ENCODE measurements at regions not wholly inside any gene's neighbourhood (a gene's known extent, or its start where the extent isn't known, plus 50 kb on each side); places are given as distances from the start of the nearest gene placed in this dataset.

DNA sequence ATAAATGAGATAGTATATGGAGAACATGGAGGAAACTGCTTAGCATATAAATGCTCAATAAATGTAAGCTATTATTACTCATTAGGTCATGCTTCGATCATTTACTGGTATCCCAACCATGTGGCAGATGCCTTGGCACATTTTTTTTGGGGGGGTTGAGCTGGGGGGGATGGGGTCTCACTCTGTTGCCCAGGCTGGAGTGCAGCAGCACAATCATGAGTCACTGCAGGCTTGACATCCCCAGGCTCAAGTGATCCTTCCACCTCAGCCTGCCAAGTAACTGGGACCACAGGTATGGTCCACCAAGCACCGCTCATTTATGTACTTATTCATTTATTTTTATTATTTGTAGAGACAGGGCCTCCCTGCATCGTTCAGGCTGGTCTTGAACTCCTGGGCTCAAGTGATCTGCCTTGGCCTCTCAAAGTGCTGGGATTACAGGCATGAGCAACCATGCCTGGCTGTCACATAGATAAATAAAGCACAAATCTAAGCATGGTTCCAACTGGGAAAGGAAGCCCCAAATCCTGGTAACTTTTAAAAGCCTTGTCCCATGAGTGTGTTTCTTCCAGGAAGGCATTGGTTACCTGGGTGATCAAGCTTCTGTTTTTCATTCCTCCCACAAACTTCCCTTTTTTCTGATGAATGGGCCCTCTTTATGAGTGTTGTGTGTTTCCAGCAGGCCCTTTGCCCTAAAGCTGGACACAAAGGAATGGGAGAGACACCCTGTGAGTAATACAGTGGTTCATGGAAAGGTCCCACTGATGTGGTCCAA, 147.4 kb upstream of the UMPS start:
- 77% methylated on average over 2 of the region's 3 CpGs for WGBS
- Histone ChIP-seq H3K4me1 (ENCODE audit: insufficient read depth, low read length) (peaks cover 23% of the 10 kb centered on the region), H3K27ac (ENCODE audit: low read depth, low read length) (no peak overlapping the region)

DNA sequence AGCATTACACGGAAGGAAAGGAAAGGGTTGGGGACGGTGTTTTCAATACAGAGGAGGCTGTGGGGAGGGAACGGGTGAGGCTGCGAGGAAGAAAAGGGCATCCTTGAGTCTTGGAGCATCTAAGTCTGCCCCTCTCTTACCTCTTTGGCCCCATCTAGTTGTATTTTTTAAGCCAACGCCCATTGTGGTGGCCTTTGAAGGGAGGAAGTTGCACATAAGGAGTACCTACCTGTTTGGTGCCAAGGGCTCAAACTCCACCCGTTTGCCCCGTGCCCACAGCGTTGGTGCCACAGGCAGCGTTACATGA, 146.1 kb upstream of the UMPS start:
- Histone ChIP-seq H3K9ac (ENCODE audit: low read depth, low read length) (no peak overlapping the region), H3K36me3 (ENCODE audit: insufficient read depth, low read length) (no peaks in the 10 kb centered on the region), H3K4me1 (ENCODE audit: insufficient read depth, low read length) (peaks cover 23% of the 10 kb centered on the region), H3K4me3 (ENCODE audit: low read length) (peak overlapping the region; percentile 71), H3K9me3 (ENCODE audit: insufficient read depth, low read depth, low read length) (no peaks in the 10 kb centered on the region), H3K27ac (ENCODE audit: low read depth, low read length) (no peak overlapping the region), H3K27me3 (ENCODE audit: insufficient read depth, low read length) (peaks cover 54% of the 10 kb centered on the region)
- WGBS = 11% methylated on average over 9 of the region's 9 CpGs

More for the DNA sequence above, 147.4 kb upstream of the UMPS start:
- H3K9me3 ChIP-seq (ENCODE audit: insufficient read depth, low read depth, low read length) = no peaks in the 10 kb centered on the region
- no peak overlapping the region for H3K9ac ChIP-seq (ENCODE audit: low read depth, low read length)
- H3K27me3 ChIP-seq (ENCODE audit: insufficient read depth, low read length) = peaks cover 50% of the 10 kb centered on the region
- no peak overlapping the region for H3K4me3 ChIP-seq (ENCODE audit: low read length)
- no peaks in the 10 kb centered on the region for H3K36me3 ChIP-seq (ENCODE audit: insufficient read depth, low read length)

DNA sequence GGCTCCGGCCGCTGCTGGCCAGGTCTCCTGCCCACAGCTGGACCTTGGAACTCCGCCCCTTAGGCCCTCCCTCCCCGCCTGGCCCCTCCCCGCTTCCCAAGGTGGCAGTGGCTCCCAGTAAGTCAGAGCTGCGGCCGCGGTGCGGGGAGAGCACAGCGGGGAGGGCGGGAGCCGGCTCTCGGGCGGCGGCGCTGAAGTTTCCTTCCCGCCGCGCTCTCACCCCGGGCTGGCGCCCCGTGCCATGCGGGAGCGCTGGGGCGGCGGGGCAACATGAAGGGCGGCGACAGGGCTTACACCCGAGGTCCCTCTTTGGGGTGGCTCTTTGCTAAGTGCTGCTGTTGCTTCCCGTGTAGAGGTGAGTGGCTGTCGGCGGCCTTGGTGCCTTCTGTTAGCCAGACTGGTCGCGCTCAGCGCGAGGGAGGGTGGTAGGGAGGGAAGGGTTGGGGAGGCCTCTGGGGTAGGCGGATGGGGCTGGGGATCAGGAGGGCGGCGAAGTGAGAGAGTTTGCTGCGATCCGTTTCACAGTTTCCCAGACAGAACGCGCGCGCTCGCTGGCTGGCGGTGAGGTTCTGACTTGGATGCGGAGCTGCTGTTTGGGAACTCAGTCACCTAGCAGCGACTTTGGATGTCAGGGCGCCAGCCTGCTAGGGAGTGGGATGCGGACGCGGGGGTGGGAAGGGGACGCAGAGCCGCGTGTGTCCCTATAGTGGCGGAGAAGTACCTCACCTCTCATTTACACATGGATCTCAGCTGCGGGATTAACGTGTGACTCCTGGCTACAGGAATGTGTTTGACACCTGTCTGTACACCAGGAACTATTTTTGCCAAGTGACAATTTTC, 145.5 kb upstream of the UMPS start:
- Histone ChIP-seq H3K4me3 (ENCODE audit: low read length) (peak overlapping the region; percentile 71), H3K36me3 (ENCODE audit: insufficient read depth, low read length) (no peaks in the 10 kb centered on the region), H3K9ac (ENCODE audit: low read depth, low read length) (peak overlapping the region; percentile 24; the same call in 1 of the 2 replicates), H3K9me3 (ENCODE audit: insufficient read depth, low read depth, low read length) (no peaks in the 10 kb centered on the region), H3K27ac (ENCODE audit: low read depth, low read length) (no peak overlapping the region), H3K27me3 (ENCODE audit: insufficient read depth, low read length) (peaks cover 54% of the 10 kb centered on the region), H3K4me1 (ENCODE audit: insufficient read depth, low read length) (peaks cover 23% of the 10 kb centered on the region)
- WGBS = under 1% methylated on average over 59 of the region's 59 CpGs

DNA sequence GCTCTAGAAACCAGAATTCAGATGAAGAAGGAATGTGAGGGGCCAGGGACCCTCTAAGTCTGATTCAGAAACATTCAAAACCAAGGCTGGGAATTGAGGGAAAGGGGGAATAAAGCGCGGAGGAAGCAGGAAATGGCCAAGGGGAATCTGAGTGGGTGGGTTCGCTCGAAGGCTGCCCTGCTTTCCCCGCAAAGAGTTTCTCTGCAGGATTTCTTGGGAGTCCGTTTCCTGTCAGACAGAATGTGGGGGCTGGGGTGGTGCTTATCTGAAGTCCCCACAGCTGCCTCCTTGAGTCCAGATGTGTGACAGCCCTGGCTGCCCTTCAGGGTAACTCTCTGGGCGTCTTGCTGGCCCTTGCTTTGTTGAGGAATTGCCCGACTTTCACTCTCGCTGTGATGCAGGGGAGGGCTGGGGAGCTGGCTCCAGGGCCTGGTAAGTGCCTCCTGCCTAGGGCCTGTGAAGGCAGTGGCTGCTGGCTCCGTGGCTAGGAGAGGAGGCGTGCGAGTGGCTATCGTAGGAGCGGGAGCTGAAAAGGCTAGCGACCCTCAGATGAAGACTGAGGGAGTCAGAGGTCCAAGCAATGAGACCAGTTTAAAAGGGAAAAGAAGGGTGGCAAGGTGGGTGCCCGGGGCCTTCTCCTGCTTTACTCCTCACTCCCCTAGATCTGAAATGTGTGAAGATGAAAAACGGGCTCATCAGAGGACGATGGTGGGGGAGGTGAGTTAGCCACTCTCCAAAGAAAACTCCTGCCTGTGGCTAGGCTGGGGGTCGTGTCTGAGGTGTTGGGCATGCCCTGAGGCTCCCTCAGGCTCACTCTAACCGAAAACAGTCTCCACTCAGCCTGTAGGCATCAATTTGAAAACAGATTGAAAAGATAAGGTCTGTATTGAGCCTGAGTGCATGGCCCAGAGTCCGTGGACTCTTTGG, 143.9 kb upstream of the UMPS start:
- Histone ChIP-seq H3K9ac (ENCODE audit: low read depth, low read length) (no peak overlapping the region), H3K4me1 (ENCODE audit: insufficient read depth, low read length) (peaks cover 23% of the 10 kb centered on the region), H3K4me3 (ENCODE audit: low read length) (peak overlapping the region; percentile 71), H3K36me3 (ENCODE audit: insufficient read depth, low read length) (no peaks in the 10 kb centered on the region), H3K9me3 (ENCODE audit: insufficient read depth, low read depth, low read length) (no peaks in the 10 kb centered on the region), H3K27me3 (ENCODE audit: insufficient read depth, low read length) (peaks cover 54% of the 10 kb centered on the region), H3K27ac (ENCODE audit: low read depth, low read length) (no peak overlapping the region)
- WGBS = 8% methylated on average over 18 of the region's 21 CpGs

DNA sequence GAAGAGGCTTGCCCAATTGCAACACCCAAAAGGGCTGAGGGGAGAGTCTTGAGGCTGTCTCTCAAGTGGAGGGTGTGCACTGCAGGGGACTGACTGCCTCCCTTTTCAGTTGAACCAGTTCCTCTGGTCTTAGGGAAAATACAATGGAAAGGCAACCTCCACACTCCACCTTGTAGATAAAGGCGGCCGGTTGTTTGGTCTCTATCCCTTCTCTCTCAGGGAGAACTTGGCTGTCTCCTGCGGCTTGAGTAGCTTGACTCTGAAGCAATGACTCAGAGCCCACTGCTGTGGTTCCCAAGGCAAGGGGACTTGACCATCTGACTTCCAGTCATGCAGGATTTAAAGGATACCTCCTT, 143.2 kb upstream of the UMPS start:
- Histone ChIP-seq H3K4me3 (ENCODE audit: low read length) (peak overlapping the region; percentile 71), H3K9ac (ENCODE audit: low read depth, low read length) (no peak overlapping the region), H3K27me3 (ENCODE audit: insufficient read depth, low read length) (peaks cover 54% of the 10 kb centered on the region)

DNA sequence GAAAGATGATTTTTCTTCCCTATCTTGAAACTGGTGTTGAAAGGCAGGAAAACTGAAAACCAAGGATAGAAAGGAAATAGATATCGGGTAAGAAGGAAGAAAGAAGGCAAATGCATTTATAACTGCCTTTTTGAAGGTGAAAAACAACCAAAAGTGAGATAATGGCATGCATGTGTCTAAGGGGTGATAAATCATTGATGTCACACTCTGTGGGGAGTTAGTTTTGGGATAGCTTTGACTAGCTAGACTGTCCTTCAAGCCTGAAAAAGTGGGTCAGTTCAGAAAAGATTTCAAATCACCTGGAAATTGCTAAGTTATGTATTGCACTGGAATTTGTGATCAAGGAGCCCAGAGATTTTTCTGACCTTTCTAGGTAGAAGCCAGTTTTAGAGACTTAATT, 142.2 kb upstream of the UMPS start:
- Histone ChIP-seq H3K4me1 (ENCODE audit: insufficient read depth, low read length) (peaks cover 31% of the 10 kb centered on the region), H3K9ac (ENCODE audit: low read depth, low read length) (no peak overlapping the region), H3K9me3 (ENCODE audit: insufficient read depth, low read depth, low read length) (no peaks in the 10 kb centered on the region), H3K36me3 (ENCODE audit: insufficient read depth, low read length) (no peaks in the 10 kb centered on the region), H3K4me3 (ENCODE audit: low read length) (no peak overlapping the region), H3K27me3 (ENCODE audit: insufficient read depth, low read length) (peaks cover 52% of the 10 kb centered on the region), H3K27ac (ENCODE audit: low read depth, low read length) (no peak overlapping the region)
- WGBS = 85% methylated on average over 1 of the region's 1 CpG

More for the DNA sequence above, 143.2 kb upstream of the UMPS start:
- Histone ChIP-seq H3K36me3 (ENCODE audit: insufficient read depth, low read length) (no peaks in the 10 kb centered on the region), H3K9me3 (ENCODE audit: insufficient read depth, low read depth, low read length) (no peaks in the 10 kb centered on the region), H3K27ac (ENCODE audit: low read depth, low read length) (no peak overlapping the region), H3K4me1 (ENCODE audit: insufficient read depth, low read length) (peaks cover 23% of the 10 kb centered on the region)
- WGBS = 14% methylated on average over 3 of the region's 3 CpGs

DNA sequence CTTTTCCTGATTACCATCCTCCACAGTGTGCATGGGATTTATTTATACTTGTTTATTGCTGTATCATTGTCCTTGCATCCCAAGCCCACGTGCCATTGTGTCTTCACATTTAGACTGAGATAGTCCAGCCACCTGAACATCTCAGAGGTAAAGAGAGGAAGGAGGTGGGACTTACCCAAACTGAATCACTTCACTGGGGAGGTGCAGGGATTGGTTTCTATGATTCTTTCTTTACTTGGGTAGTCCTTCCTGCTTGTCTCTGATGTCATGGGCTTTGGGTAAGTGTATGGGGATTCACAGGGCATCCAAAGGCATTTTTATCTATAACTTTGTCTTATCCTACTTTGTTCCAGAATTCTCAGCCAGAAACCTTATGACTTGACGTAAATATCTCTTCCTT, 141.5 kb upstream of the UMPS start:
- Histone ChIP-seq H3K36me3 (ENCODE audit: insufficient read depth, low read length) (no peaks in the 10 kb centered on the region), H3K27me3 (ENCODE audit: insufficient read depth, low read length) (peaks cover 45% of the 10 kb centered on the region), H3K4me1 (ENCODE audit: insufficient read depth, low read length) (peaks cover 38% of the 10 kb centered on the region), H3K4me3 (ENCODE audit: low read length) (no peak overlapping the region), H3K9ac (ENCODE audit: low read depth, low read length) (no peak overlapping the region), H3K9me3 (ENCODE audit: insufficient read depth, low read depth, low read length) (no peaks in the 10 kb centered on the region), H3K27ac (ENCODE audit: low read depth, low read length) (no peak overlapping the region)
- WGBS = 97% methylated on average over 2 of the region's 2 CpGs

DNA sequence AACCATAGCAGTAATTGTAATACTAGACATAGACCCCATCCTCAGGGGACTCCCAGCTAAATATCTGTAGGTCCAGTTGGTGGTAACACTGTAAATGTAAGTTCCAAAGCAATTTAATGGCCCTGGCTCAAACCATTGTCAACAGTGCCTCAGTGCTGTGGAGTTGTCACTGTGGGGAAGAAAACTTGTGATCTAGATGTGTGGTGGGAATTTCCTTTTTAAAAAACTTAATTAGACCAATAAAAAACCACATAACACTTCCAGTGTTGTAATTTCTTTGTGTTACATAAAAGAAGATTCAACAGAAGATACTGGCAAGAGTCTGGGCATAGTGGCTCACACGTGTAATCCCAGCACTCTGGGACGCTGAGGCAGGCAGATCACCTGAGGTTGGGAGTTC, 138.6 kb upstream of the UMPS start:
- no peaks in the 10 kb centered on the region for H3K36me3 ChIP-seq (ENCODE audit: insufficient read depth, low read length)
- no peaks in the 10 kb centered on the region for H3K9me3 ChIP-seq (ENCODE audit: insufficient read depth, low read depth, low read length)
- peaks cover 22% of the 10 kb centered on the region for H3K4me1 ChIP-seq (ENCODE audit: insufficient read depth, low read length)
- 91% methylated on average over 2 of the region's 2 CpGs for WGBS
- H3K27me3 ChIP-seq (ENCODE audit: insufficient read depth, low read length) = peaks cover 16% of the 10 kb centered on the region
- no peak overlapping the region for H3K4me3 ChIP-seq (ENCODE audit: low read length)
- no peak overlapping the region for H3K27ac ChIP-seq (ENCODE audit: low read depth, low read length)
- H3K9ac ChIP-seq (ENCODE audit: low read depth, low read length) = no peak overlapping the region

DNA sequence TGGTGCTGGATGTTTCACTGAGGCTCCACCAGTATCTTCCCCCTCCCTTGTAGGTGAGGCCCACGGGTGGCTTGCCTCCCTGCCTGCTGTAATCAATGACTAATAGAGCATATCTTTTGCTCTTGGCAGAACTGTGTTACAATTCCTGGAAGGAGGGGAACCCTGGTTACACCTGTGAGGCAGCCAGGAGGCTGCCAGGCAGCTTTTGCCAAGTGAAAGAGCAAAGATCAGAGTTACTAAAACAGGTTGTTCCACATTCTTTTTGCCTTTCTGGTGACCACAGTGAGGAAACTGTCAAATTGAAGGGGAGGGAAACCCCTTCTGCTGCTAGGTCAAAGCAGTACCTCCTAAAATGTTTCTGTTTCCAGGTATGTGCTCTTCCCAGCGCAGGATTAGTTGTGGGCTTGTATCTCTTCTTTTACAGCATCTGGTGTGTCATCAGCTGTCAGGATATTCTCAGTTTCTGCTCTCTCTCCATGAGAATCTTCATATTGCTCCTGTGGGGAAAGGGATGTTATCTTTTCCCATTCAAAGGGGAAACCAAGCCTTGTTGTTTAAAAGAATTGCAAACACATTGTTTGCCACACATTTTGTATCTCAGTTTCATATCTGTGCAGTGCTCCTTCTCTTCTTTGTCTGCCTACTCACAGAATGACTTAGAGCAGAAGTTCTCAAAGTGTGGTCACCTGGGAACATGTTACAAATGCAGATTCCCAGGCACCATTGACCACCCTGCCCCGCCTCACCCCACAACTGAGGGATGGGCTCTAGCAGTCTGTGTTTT, 137.4 kb upstream of the UMPS start:
- Histone ChIP-seq H3K27ac (ENCODE audit: low read depth, low read length) (no peak overlapping the region), H3K4me1 (ENCODE audit: insufficient read depth, low read length) (peaks cover 14% of the 10 kb centered on the region), H3K4me3 (ENCODE audit: low read length) (no peak overlapping the region), H3K9me3 (ENCODE audit: insufficient read depth, low read depth, low read length) (no peaks in the 10 kb centered on the region), H3K9ac (ENCODE audit: low read depth, low read length) (no peak overlapping the region), H3K36me3 (ENCODE audit: insufficient read depth, low read length) (no peaks in the 10 kb centered on the region), H3K27me3 (ENCODE audit: insufficient read depth, low read length) (peaks cover 4% of the 10 kb centered on the region; the same call in 1 of the 2 replicates)
- 69% methylated on average over 3 of the region's 3 CpGs for WGBS

DNA sequence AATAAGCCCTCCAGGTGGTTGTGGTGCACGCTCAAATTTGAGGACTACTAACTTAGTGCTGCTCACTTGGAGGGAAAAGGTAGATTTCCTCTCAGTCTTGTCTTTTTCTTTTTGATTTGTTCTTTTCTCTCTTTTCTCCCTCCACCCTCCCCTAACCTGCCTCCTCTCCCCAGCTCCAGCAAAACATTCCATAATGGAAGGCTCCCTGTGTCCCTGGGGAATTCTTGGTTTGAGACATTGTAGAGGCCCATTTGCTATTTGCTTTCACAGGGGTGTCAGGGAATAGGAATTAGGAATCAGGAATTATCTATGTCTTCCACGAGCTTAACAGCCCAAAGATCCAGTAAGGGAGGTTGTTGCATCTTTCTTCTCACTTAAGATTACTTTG, 136.8 kb upstream of the UMPS start:
- H3K27me3 ChIP-seq (ENCODE audit: insufficient read depth, low read length) = no peaks in the 10 kb centered on the region
- no peak overlapping the region for H3K4me3 ChIP-seq (ENCODE audit: low read length)
- peaks cover 14% of the 10 kb centered on the region for H3K4me1 ChIP-seq (ENCODE audit: insufficient read depth, low read length)
- no peaks in the 10 kb centered on the region for H3K36me3 ChIP-seq (ENCODE audit: insufficient read depth, low read length)
- no peaks in the 10 kb centered on the region for H3K9me3 ChIP-seq (ENCODE audit: insufficient read depth, low read depth, low read length)
- H3K27ac ChIP-seq (ENCODE audit: low read depth, low read length) = no peak overlapping the region
- WGBS = 86% methylated on average over 2 of the region's 2 CpGs
- H3K9ac ChIP-seq (ENCODE audit: low read depth, low read length) = no peak overlapping the region
